Breast epithelium (tissue), 4 donors: ENCODE measurements at regions not wholly inside any gene's neighbourhood (a gene's known extent, or its start where the extent isn't known, plus 50 kb on each side); places are given as distances from the start of the nearest gene placed in this dataset.

Source experiments
- DNase-seq, 2 donors: peaks; one replicate each; pipeline ENCODE4 v3.0.0-alpha.2; 2019; ENCODE audit warnings: low spot score in 2 of 2
- H3K27ac ChIP-seq, 2 donors: fragments of 200-600 bp; sonication (generic) in 1 of 2; one replicate each; pipeline ENCODE4 v1.5.1; 2016 to 2019; ENCODE audit warnings: mild to moderate bottlenecking in 1 of 2
- H3K27me3 ChIP-seq, 2 donors: fragments of 200-600 bp; sonication (generic) in 1 of 2; one replicate each; pipeline versions ENCODE4 v1.5.1 to v1.6.0; 2017 to 2019; ENCODE audit warnings: control low read depth in 1 of 2, mild to moderate bottlenecking in 1 of 2
- H3K36me3 ChIP-seq: fragments of 200-600 bp; one replicate; pipeline ENCODE4 v1.5.1; 2019
- H3K4me1 ChIP-seq, 2 donors: fragments of 200-600 bp; sonication (generic); one replicate each; pipeline ENCODE4 v1.5.1; 2016 to 2019; ENCODE audit warnings: control low read depth in 1 of 2
- H3K4me3 ChIP-seq, 3 donors: fragments of 200-600 bp; sonication (generic); 1 replicate in 2 of 3; 2 replicates in 1 of 3; pipeline ENCODE4 v1.5.1; 2016 to 2019; ENCODE audit warnings: mild to moderate bottlenecking in 3 of 3, moderate library complexity in 2 of 3
- H3K9me3 ChIP-seq, 2 donors: fragments of 200-600 bp; sonication (generic) in 1 of 2; one replicate each; pipeline ENCODE4 v1.5.1; 2016 to 2019; ENCODE audit warnings: control low read depth in 1 of 2
- CTCF ChIP-seq, 3 donors: fragments of 450-650 bp; IDR thresholded peaks; one replicate each; pipeline ENCODE4 v1.5.1; 2016 to 2017; ENCODE audit warnings: antibody characterized with exemption in 3 of 3, mild to moderate bottlenecking in 3 of 3, moderate library complexity in 3 of 3
- POLR2A ChIP-seq: fragments of 450-650 bp; IDR thresholded peaks from one replicate; pipeline ENCODE4 v1.6.1; 2016; ENCODE audit warnings: antibody characterized with exemption, mild to moderate bottlenecking, moderate library complexity
- POLR2AphosphoS5 ChIP-seq, 3 donors: sonication (generic); formaldehyde crosslinking; IDR thresholded peaks; one replicate each; pipeline ENCODE4 v1.6.1; 2017; ENCODE audit warnings: antibody characterized with exemption in 3 of 3
- intact Hi-C: fragments of 100-400 bp; cut with DNase I; formaldehyde crosslinking; loops from one replicate; pipeline ENCODE4 v1.15.1; 2023; ENCODE audit warnings: low total_unique reads

GRCh38 chr13:77980592-77980991, 62.0 kb upstream of the EDNRB start:
- no peaks in the 10 kb centered on the region for H3K27me3 ChIP-seq
- DNase-seq, result no peak
- H3K4me3 ChIP-seq, result no peak overlapping the region
- no peak for TF ChIP-seq POLR2A
- TF ChIP-seq CTCF (IDR thresholded peaks at IDR 0.05), result no peak
- TF ChIP-seq POLR2AphosphoS5 (IDR thresholded peaks at IDR 0.05), result no peak
- H3K4me1 ChIP-seq, result no peaks in the 10 kb centered on the region
- no peaks in the 10 kb centered on the region for H3K36me3 ChIP-seq
- no peaks in the 10 kb centered on the region for H3K9me3 ChIP-seq
- H3K27ac ChIP-seq, result no peak overlapping the region
- intact Hi-C loops, result no loop called here

- Histone ChIP-seq H3K27me3 (no peaks in the 10 kb centered on the region), H3K4me3 (no peak overlapping the region), H3K36me3 (no peaks in the 10 kb centered on the region), H3K27ac (no peak overlapping the region), H3K4me1 (no peaks in the 10 kb centered on the region), H3K9me3 (no peaks in the 10 kb centered on the region)
- no peak for DNase-seq
- TF ChIP-seq CTCF (IDR thresholded peaks at IDR 0.05) (no peak), POLR2AphosphoS5 (IDR thresholded peaks at IDR 0.05) (no peak), POLR2A (no peak)
- intact Hi-C loops, result no loop called here
Observed at GRCh38 chr13:77979721-77980385, 61.2 kb upstream of the EDNRB start.

- Histone ChIP-seq H3K36me3 (no peaks in the 10 kb centered on the region), H3K27me3 (no peaks in the 10 kb centered on the region), H3K4me1 (no peaks in the 10 kb centered on the region), H3K4me3 (no peak overlapping the region), H3K9me3 (no peaks in the 10 kb centered on the region), H3K27ac (no peak overlapping the region)
- DNase-seq, result no peak
- intact Hi-C loops, result no loop called here
- TF ChIP-seq CTCF (IDR thresholded peaks at IDR 0.05), result no peak
- TF ChIP-seq POLR2A, result no peak
- TF ChIP-seq POLR2AphosphoS5 (IDR thresholded peaks at IDR 0.05), result no peak
Observed at GRCh38 chr13:77975358-77976042, 56.9 kb upstream of the EDNRB start.

- intact Hi-C loops, result no loop called here
- no peak overlapping the region for H3K27ac ChIP-seq
- no peaks in the 10 kb centered on the region for H3K4me1 ChIP-seq
- no peak for DNase-seq
- no peaks in the 10 kb centered on the region for H3K27me3 ChIP-seq
- no peaks in the 10 kb centered on the region for H3K9me3 ChIP-seq
- no peak for TF ChIP-seq POLR2A
- TF ChIP-seq POLR2AphosphoS5 (IDR thresholded peaks at IDR 0.05), result no peak
- no peak for TF ChIP-seq CTCF (IDR thresholded peaks at IDR 0.05)
- no peaks in the 10 kb centered on the region for H3K36me3 ChIP-seq
- H3K4me3 ChIP-seq, result no peak overlapping the region
Observed at GRCh38 chr13:77969299-77969698, 50.7 kb upstream of the EDNRB start.
